K562 (cell line): ENCODE measurements at regions not wholly inside any gene's neighbourhood (a gene's known extent, or its start where the extent isn't known, plus 50 kb on each side); places are given as distances from the start of the nearest gene placed in this dataset.

ENCODE experiments used
- CTCF ChIP-seq, 3 experiments: IDR thresholded peaks in 2 of 3; conservative IDR thresholded peaks in 1 of 3; 2 replicates each; pipeline ENCODE4 v1.5.1; 2011 to 2012; ENCODE audit warnings: low read length in 3 of 3, mild to moderate bottlenecking in 3 of 3, control low read depth in 2 of 3, improper control_type of control experiment in 1 of 3, inconsistent platforms in 1 of 3, low read depth in 1 of 3, mixed read lengths in 1 of 3, moderate library complexity in 1 of 3; ENCODE audit not compliant: insufficient read depth in 2 of 3
- ERF ChIP-seq: fragments of 450-650 bp; formaldehyde crosslinking; IDR thresholded peaks from 2 replicates; pipeline ENCODE4 v1.4.0; 2020; ENCODE audit warnings: mild to moderate bottlenecking, mixed read lengths
- EZH2 ChIP-seq: IDR thresholded peaks from 2 replicates; pipeline ENCODE4 v1.6.1; 2012; ENCODE audit warnings: low read depth, mild to moderate bottlenecking, inconsistent platforms, low read length, borderline replicate concordance
- MTA3 ChIP-seq: fragments of 450-650 bp; formaldehyde crosslinking; IDR thresholded peaks from 2 replicates; pipeline ENCODE4 v1.6.1; 2017; ENCODE audit warnings: mild to moderate bottlenecking, borderline replicate concordance
- POLR2A ChIP-seq: fragments of 450-650 bp; conservative IDR thresholded peaks from 2 replicates; pipeline ENCODE4 v1.6.1; 2016
- SMAD1 ChIP-seq: fragments of 150-350 bp; IDR thresholded peaks from 2 replicates; pipeline ENCODE4 v1.6.1; 2014; ENCODE audit warnings: low read length, low read depth; ENCODE audit not compliant: partially characterized antibody
- SMC3 ChIP-seq: conservative IDR thresholded peaks from 2 replicates; pipeline ENCODE4 v1.6.1; 2011; ENCODE audit warnings: low read depth, low read length, improper control_type of control experiment; ENCODE audit not compliant: insufficient read depth
- TCF7 ChIP-seq: sonication (generic); IDR thresholded peaks from 2 replicates; pipeline ENCODE4 v1.6.1; 2016; ENCODE audit warnings: antibody characterized with exemption, borderline replicate concordance
- TGIF2 ChIP-seq: sonication (generic); formaldehyde crosslinking; IDR thresholded peaks from 2 replicates; pipeline ENCODE4 v1.8.1; 2022; ENCODE audit warnings: mild to moderate bottlenecking, missing genetic modification reagents, moderate library complexity
- TOE1 ChIP-seq, 2 experiments: fragments of 450-650 bp in 1 of 2; sonication (generic) in 1 of 2; formaldehyde crosslinking in 1 of 2; IDR thresholded peaks; 2 replicates each; pipeline versions ENCODE4 v1.7.1 to v1.8.0; 2016 to 2022; ENCODE audit warnings: borderline replicate concordance in 2 of 2, mild to moderate bottlenecking in 2 of 2, antibody characterized with exemption in 1 of 2, inconsistent platforms in 1 of 2, low read depth in 1 of 2, missing genetic modification reagents in 1 of 2, moderate library complexity in 1 of 2

GRCh38 chr10:124249812-124250432, 156.5 kb upstream of the CHST15 start:
- TF ChIP-seq MTA3 (no peak), TGIF2 (no peak), SMC3 (no peak), CTCF (IDR thresholded peaks at IDR 0.05 in 2 of 3, conservative IDR thresholded peaks at IDR 0.05 in 1 of 3; ENCODE audit: insufficient read depth in 2 of 3, low read depth in 1 of 3, low read length in 3 of 3) (peak; percentile 14 to 43 (median 36); a peak in 4 of 6 replicates), POLR2A (no peak), ERF (CRISPR knock-in tag) (no peak), TCF7 (no peak), TOE1 (IDR thresholded peaks at IDR 0.05; ENCODE audit: borderline replicate concordance) (no peak), TOE1 (CRISPR knock-in tag; IDR thresholded peaks at IDR 0.05; ENCODE audit: borderline replicate concordance, low read depth) (no peak), EZH2 (no peak), SMAD1 (no peak)
